A172 (cell line): ENCODE measurements at regions not wholly inside any gene's neighbourhood (a gene's known extent, or its start where the extent isn't known, plus 50 kb on each side); places are given as distances from the start of the nearest gene placed in this dataset.

Experiments used
- DNase-seq: peaks from one replicate; pipeline ENCODE4 v3.0.0-alpha.2; 2015; ENCODE audit warnings: low spot score

DNA sequence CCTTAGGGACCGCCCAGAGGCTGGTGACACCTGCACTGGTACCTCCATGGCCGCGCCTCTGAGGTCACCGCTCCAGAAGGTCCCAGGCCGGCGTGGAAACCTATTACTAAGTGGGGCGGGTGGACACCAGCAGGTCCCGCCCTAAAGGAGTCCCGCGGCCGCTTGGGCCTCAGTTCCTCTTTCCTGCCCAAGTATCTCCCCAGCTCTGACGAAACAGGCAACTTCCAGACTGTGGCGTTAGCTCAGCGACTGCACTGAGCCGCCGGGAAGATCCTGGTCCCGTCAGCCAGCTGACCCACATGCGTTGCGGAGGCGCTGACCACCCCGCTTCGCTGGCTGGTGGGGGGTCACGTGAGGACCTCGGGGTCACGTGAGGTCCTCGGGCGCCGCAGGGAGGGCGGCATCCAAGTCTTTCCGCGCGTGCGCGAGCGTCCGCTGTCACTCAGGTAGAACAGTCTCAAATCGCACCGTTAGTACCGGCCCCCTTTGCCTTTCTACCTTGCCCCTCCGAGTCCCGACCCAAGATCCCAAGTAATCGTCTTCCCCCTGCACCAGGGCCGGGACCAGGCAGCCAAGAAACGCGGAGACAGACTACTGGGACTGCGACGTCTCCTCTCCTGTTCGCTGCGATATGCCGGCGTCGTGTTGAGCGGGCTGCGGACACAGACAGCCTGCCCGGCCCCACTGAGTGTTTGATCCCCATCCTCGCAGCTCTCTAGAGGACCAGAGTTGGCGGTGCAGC, 53.7 kb upstream of the KDM4C start:
- no peak for DNase-seq

- peak; percentile 26 for DNase-seq
These were observed 55.1 kb upstream of the KDM4C start for GRCh38 chr9:6702707-6703106.

GRCh38 chr9:6696178-6696577, 50.6 kb upstream of the GLDC start:
- DNase-seq: no peak

DNA sequence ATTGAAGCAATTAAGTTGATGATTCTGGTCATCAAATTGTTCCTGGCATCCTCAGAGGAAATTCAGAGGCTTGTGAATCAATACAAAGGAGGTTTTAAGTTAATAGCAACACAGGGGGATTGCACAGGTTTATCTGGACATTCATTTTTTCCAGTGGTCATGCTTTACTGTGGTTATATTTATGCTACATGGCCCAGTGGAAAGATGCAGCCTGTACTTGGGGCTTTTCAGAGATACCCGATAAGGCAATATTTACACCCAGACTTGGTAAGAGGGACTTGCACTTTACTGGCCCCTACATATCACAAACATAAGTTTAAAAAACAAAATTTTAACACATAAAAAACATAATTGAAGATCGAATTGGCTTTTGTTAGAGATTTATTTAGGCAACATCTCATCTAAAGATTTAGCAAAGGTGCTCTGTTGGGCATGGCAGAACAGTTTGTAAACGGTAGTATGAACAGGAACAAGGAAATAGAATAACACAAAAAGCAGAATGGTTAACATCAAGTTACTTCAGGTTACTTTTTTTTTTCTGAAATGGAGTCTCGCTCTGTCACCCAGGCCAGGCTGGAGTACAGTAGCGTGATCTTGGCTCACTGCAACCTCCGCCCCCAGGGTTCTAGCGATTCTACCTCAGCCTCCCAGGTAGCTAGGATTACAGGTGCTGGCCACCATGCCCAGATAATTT, 49.7 kb upstream of the GLDC start:
- DNase-seq: no peak
